GM10266 (cell line): ENCODE measurements at regions not wholly inside any gene's neighbourhood (a gene's known extent, or its start where the extent isn't known, plus 50 kb on each side); places are given as distances from the start of the nearest gene placed in this dataset.

Source experiments
- DNase-seq: peaks from one replicate; pipeline ENCODE4 v3.0.0; 2012; ENCODE audit errors: extremely low spot score
- TF ChIP-seq, protein P1 (sequence below): IDR thresholded peaks from 2 replicates; pipeline ENCODE4 v1.5.1; 2012; ENCODE audit warnings: mild to moderate bottlenecking, low read depth; ENCODE audit not compliant: control insufficient read depth, insufficient read depth; ENCODE audit errors: missing control alignments

DNA sequence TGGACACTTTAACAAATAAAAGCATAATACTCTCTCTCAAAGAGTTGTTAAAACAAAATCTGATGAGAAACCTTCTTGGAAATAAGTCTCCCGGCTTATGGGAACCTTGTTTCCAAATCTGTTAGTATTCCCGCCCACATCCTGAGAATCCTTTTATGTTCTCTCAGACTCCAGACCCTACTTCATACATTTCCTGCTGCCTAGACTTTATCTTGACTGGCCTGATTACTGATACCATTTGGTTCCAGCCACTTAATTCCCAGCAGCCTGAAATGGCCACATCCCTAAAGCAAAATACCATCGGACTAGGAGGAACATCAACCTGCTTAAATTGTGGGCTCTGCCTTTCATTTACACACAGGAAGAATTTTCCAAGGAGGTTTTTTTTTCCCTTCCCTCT, 79.1 kb upstream of the CYP1B1 start:
- TF ChIP-seq, protein P1, sequence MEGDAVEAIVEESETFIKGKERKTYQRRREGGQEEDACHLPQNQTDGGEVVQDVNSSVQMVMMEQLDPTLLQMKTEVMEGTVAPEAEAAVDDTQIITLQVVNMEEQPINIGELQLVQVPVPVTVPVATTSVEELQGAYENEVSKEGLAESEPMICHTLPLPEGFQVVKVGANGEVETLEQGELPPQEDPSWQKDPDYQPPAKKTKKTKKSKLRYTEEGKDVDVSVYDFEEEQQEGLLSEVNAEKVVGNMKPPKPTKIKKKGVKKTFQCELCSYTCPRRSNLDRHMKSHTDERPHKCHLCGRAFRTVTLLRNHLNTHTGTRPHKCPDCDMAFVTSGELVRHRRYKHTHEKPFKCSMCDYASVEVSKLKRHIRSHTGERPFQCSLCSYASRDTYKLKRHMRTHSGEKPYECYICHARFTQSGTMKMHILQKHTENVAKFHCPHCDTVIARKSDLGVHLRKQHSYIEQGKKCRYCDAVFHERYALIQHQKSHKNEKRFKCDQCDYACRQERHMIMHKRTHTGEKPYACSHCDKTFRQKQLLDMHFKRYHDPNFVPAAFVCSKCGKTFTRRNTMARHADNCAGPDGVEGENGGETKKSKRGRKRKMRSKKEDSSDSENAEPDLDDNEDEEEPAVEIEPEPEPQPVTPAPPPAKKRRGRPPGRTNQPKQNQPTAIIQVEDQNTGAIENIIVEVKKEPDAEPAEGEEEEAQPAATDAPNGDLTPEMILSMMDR = no peak
- DNase-seq = no peak

DNA sequence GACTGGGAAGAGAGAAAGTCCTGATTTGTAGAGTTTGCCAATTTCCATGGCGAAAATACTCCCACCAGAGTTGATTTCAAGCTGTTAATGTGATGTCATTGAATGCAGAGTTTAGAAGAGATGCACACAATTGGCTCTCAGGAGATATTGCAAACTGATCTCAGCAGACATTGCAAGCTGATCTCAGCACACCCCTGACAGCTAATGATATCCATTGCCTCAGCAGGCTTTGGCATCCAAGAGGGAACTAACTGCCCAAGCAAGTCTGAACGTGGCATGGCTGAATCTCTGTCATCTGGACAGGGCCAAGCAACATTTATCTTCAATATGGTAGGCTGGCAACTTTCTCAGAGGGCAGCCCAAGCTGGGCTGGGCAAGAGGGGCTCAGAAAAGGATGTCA, 78.4 kb upstream of the CYP1B1 start:
- TF ChIP-seq, protein P1 = no peak
- no peak for DNase-seq

DNA sequence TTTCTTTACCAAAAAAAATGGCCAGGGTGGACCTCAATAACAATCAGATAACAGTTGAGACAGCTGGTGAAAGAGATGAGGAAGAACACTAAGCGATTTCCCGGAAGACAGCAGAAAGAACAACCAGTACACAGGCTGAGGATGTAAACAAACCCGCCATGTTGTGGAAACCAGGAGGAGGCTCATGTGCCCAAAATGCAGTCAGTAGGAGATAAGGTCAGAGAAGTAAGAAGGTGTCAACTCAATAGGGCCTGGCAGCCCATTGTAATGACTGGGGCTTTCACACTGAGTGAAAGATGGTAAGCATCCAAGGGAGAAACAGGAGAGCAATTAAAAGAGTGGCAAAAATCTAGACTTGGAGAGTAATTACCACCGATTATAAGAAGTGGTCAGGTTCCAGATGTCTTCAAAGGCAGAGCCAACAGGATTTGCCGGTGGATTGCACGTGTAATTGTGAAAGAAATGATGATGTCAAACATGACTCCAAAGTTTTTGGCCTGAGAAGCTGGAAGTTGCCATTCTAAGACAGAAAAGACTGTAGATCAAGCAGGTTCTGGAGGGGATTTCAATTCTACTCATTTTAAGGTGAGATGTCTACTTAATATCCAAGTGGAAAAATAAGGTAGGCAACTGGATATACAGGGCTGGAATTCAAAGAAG, 77.7 kb upstream of the CYP1B1 start:
- no peak for DNase-seq
- TF ChIP-seq, protein P1 = no peak

DNA sequence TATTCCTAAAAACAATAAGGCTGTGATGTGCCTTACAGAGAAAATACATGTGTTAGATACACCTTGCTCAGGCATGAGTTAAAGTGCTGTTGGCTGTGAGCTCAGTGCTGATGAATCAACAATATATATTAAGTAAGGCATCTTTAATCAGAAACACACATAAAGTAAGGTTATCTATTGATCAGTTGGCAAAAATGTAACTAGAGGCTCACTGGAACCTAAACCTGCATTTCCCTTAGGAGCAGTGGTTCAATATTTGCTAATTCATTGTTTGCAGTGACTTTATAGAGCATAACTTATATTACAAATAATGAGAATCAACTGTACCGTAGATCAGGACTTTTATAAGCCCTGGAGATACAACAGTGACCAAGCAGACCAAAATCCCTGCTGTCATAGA, 77.0 kb upstream of the CYP1B1 start:
- DNase-seq = no peak
- TF ChIP-seq, protein P1 = no peak

DNA sequence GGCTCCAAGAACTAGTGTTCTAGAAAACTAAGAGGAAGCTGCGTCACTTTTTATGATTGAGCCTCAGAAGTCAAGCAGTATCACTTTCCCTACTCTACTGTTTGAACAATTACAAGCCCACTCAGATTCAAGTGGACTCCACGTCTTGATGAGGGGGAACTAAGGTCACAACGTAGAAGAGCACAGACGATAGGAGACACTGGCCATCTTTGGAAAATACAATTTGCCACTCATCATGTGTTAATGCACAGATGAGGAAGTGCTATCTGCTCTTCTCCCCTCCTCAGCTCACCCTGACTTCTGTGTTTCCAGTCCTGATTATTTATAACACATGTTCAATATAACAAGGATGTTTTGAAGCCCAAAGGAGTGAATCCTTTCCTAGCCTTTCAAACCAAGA, 76.1 kb upstream of the CYP1B1 start:
- TF ChIP-seq, protein P1 = no peak
- no peak for DNase-seq

DNA sequence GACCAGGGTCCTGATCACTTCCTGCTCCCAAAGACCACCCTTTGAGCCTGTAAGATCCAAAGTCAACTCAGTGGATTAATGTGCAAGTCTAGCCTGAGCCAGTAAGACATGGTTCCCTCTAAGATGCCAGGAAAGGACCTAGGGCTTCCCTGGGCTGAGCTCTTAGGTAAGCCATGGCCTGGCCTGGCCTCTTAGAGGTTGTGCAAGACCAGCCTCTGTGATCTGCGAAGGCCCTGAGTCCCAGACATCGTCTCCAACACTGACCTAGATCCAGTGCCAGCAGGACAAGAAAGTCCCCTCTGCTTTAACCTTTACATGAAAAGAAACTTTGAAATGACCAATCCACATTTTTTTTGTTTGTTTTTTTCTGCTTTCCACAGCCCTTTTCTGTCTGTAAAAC, 73.6 kb upstream of the CYP1B1 start:
- TF ChIP-seq, protein P1 = no peak
- no peak for DNase-seq

DNA sequence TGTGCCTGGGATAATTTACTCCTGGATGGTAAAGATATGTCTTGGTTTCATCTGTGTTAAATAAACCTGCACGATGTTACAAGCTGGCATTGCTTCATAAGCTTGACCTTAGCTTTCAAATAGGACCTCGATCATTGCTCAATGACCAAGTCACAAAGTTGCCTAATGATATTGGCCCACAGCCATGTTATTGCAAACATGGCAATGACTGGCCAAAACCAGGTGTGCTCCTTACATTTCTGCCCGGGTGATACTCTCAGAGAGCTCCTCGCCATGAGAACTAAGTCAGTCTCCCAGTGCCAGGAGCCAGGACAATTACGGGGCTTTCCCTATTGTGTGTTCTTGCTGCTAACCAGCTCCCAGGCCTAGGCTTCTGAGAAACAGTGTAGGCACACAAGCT, 72.5 kb upstream of the CYP1B1 start:
- DNase-seq = no peak
- TF ChIP-seq, protein P1 = no peak
